HEK293T (cell line): ENCODE measurements at regions not wholly inside any gene's neighbourhood (a gene's known extent, or its start where the extent isn't known, plus 50 kb on each side); places are given as distances from the start of the nearest gene placed in this dataset.

Experiments used
- CTCF ChIA-PET: fragments of 350-600 bp; formaldehyde crosslinking; extraction: SDS; loops from one replicate; lab custom pipeline; 2021; ENCODE audit warnings: antibody characterized with exemption, inconsistent platforms; lab: Yijun Ruan, JAX
- POLR2A ChIA-PET: fragments of 350-600 bp; formaldehyde crosslinking; extraction: SDS; loops from one replicate; lab custom pipeline; 2020; ENCODE audit warnings: antibody characterized with exemption, inconsistent platforms; lab: Yijun Ruan, JAX
- DNase-seq: peaks from one replicate; pipeline ENCODE4 v3.0.0; 2012; ENCODE audit warnings: mixed read lengths; ENCODE audit errors: extremely low spot score
- ARNT ChIP-seq: fragments of 450-650 bp; IDR thresholded peaks from 2 replicates; pipeline ENCODE4 v1.6.1; 2017; ENCODE audit warnings: mild to moderate bottlenecking
- BHLHE40 ChIP-seq: fragments of 450-650 bp; IDR thresholded peaks from 2 replicates; pipeline ENCODE4 v1.6.1; 2016; ENCODE audit warnings: mild to moderate bottlenecking, moderate library complexity, borderline replicate concordance
- CTBP1 ChIP-seq: fragments of 450-650 bp; IDR thresholded peaks from 2 replicates; pipeline ENCODE4 v1.6.1; 2016; ENCODE audit warnings: borderline replicate concordance
- ELF4 ChIP-seq: fragments of 450-650 bp; IDR thresholded peaks from 2 replicates; pipeline ENCODE4 v1.6.1; 2017; ENCODE audit warnings: antibody characterized with exemption
- FOXA1 ChIP-seq: fragments of 450-650 bp; IDR thresholded peaks from 2 replicates; pipeline ENCODE4 v1.6.1; 2016; ENCODE audit warnings: mild to moderate bottlenecking
- FOXK2 ChIP-seq: fragments of 450-650 bp; IDR thresholded peaks from 2 replicates; pipeline ENCODE4 v1.6.1; 2016; ENCODE audit warnings: mild to moderate bottlenecking
- FOXM1 ChIP-seq: fragments of 450-650 bp; IDR thresholded peaks from 2 replicates; pipeline ENCODE4 v1.6.1; 2017; ENCODE audit warnings: mild to moderate bottlenecking, borderline replicate concordance
- HDGF ChIP-seq: fragments of 450-650 bp; IDR thresholded peaks from 2 replicates; pipeline ENCODE4 v1.6.1; 2017; ENCODE audit warnings: antibody characterized with exemption, borderline replicate concordance
- L3MBTL2 ChIP-seq: fragments of 450-650 bp; conservative IDR thresholded peaks from 2 replicates; pipeline ENCODE4 v1.6.1; 2016; ENCODE audit warnings: mild to moderate bottlenecking
- LEF1 ChIP-seq: fragments of 450-650 bp; IDR thresholded peaks from 2 replicates; pipeline ENCODE4 v1.6.1; 2017; ENCODE audit warnings: mild to moderate bottlenecking, borderline replicate concordance
- NFRKB ChIP-seq: fragments of 450-650 bp; IDR thresholded peaks from 2 replicates; pipeline ENCODE4 v1.6.1; 2016; ENCODE audit warnings: mild to moderate bottlenecking, moderate library complexity
- PKNOX1 ChIP-seq: fragments of 450-650 bp; IDR thresholded peaks from 2 replicates; pipeline ENCODE4 v1.6.1; 2016
- SP1 ChIP-seq: fragments of 450-650 bp; IDR thresholded peaks from 2 replicates; pipeline ENCODE4 v1.6.1; 2017
- SUZ12 ChIP-seq: fragments of 450-650 bp; IDR thresholded peaks from 2 replicates; pipeline ENCODE4 v1.6.1; 2016; ENCODE audit warnings: mild to moderate bottlenecking
- TARDBP ChIP-seq: fragments of 450-650 bp; IDR thresholded peaks from 2 replicates; pipeline ENCODE4 v1.6.1; 2016
- ZNF384 ChIP-seq: fragments of 450-650 bp; IDR thresholded peaks from 2 replicates; pipeline ENCODE4 v1.6.1; 2016

GRCh38 chr13:47064381-47064780 is 167.5 kb upstream of the HTR2A start:
- CTCF ChIA-PET: no interaction called here

DNA sequence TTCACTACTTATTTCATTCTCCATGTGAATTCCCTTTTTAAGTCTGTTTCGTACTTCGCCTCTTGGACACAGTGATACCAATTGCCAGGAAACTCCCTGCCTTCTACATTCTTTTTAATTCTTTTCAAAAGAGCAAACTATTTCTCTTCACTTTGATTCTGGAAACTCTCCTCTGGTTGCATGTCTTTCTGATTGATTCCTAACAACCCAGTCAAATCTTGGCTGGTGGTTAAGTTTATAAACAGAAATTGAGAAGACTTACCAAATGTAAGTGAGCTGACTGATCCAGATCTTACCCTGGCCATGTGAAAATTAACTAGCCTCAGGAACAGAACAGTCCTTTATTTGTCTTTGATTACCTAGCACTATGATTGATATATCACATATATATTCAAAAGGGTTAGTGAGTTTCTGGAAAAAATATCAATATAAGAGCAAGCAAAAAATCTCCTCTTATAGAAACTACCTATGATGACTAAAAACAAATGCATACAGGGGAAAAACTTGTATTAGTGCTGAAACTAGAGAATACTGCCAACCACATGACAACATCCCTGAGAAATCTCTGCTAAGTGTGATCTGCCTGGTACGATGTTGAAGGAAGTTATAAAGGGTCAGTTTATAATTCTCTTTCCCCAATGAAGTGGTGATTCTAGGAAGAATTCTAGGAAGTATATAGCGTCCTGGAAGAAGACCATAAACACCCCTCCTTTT is 152.6 kb upstream of the HTR2A start:
- DNase-seq: no peak
- CTCF ChIA-PET: no interaction called here
- TF ChIP-seq ZNF384: no peak
- no peak for TF ChIP-seq FOXM1
- TF ChIP-seq L3MBTL2: no peak
- TF ChIP-seq FOXK2: no peak
- TF ChIP-seq TARDBP: no peak
- no peak for TF ChIP-seq NFRKB
- TF ChIP-seq ARNT: no peak
- TF ChIP-seq BHLHE40: no peak
- TF ChIP-seq FOXA1: no peak
- TF ChIP-seq SP1: no peak
- TF ChIP-seq PKNOX1: no peak
- TF ChIP-seq LEF1: no peak
- no peak for TF ChIP-seq SUZ12
- TF ChIP-seq CTBP1: no peak
- no peak for TF ChIP-seq HDGF
- no peak for TF ChIP-seq ELF4
- POLR2A ChIA-PET: no interaction called here

More at GRCh38 chr13:47064381-47064780, 167.5 kb upstream of the HTR2A start:
- POLR2A ChIA-PET: no interaction called here
- DNase-seq: no peak
- TF ChIP-seq ZNF384: no peak
- TF ChIP-seq HDGF: no peak
- no peak for TF ChIP-seq BHLHE40
- TF ChIP-seq FOXM1: no peak
- TF ChIP-seq ARNT: no peak
- TF ChIP-seq SUZ12: no peak
- no peak for TF ChIP-seq SP1
- TF ChIP-seq FOXK2: no peak
- no peak for TF ChIP-seq FOXA1
- TF ChIP-seq PKNOX1: no peak

DNA sequence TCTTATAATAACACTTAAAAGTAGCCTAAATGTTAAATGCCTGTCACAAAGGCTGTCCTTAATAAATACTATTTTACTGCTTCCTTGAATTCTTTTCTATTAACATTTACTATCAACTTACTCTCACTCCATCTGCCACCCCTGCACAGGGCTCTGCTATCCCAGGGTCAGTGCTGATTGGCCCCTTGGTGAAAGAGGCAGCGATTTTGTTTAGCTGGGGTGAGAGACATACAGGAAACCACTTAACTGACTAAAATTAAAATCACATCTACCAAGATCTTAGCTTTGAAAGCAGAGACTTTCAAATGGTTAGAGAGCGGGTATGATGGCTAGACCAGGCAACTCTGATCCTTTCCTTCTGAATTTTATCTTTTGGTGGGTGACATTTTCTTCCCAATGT is 149.9 kb upstream of the HTR2A start:
- TF ChIP-seq SUZ12 (no peak), BHLHE40 (no peak), ELF4 (no peak), LEF1 (no peak), L3MBTL2 (no peak), FOXM1 (no peak), TARDBP (no peak), FOXA1 (no peak), CTBP1 (no peak), HDGF (no peak), FOXK2 (no peak), SP1 (no peak), NFRKB (no peak), PKNOX1 (no peak), ZNF384 (no peak)
- DNase-seq: no peak
- POLR2A ChIA-PET: no interaction called here
- CTCF ChIA-PET: no interaction called here

DNA sequence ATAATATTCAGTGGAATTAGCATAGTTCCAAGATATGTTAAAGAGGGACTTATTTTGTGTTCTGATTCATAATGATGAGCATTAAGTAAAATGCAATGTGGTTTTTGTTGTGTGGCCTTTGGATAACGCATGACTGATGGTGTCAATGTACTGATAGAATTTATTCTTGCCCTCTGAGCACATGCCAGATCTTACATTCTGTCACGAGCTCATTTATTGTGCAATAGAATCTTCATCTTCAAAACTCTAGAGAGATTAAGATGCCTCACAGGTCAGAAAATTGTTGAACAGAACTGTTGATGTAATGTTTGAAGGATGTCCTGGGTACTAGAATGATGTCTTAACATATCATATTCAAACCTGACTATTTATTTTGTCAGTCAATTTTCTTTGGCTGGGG is 148.0 kb upstream of the HTR2A start:
- POLR2A ChIA-PET: no interaction called here
- TF ChIP-seq LEF1 (no peak), ARNT (no peak), FOXA1 (no peak), FOXK2 (no peak), SUZ12 (no peak), NFRKB (no peak), HDGF (no peak), ZNF384 (no peak)
- no peak for DNase-seq
- CTCF ChIA-PET: no interaction called here

- TF ChIP-seq ZNF384: no peak
- no peak for TF ChIP-seq LEF1
- no peak for TF ChIP-seq HDGF
- TF ChIP-seq BHLHE40: no peak
- TF ChIP-seq TARDBP: no peak
- no peak for TF ChIP-seq SP1
- TF ChIP-seq ARNT: no peak
- no peak for TF ChIP-seq ELF4
- TF ChIP-seq SUZ12: no peak
- no peak for TF ChIP-seq PKNOX1
- TF ChIP-seq NFRKB: no peak
- TF ChIP-seq L3MBTL2: no peak
- no peak for TF ChIP-seq FOXA1
- no peak for TF ChIP-seq FOXK2
- no peak for TF ChIP-seq CTBP1
- ChIA-PET CTCF (no interaction called here), POLR2A (no interaction called here)
- DNase-seq: no peak
These were observed 142.3 kb upstream of the HTR2A start for GRCh38 chr13:47039106-47039505.
